ENCODE measurements at regions not wholly inside any gene's neighbourhood (a gene's known extent, or its start where the extent isn't known, plus 50 kb on each side); places are given as distances from the start of the nearest gene placed in this dataset.

DNA sequence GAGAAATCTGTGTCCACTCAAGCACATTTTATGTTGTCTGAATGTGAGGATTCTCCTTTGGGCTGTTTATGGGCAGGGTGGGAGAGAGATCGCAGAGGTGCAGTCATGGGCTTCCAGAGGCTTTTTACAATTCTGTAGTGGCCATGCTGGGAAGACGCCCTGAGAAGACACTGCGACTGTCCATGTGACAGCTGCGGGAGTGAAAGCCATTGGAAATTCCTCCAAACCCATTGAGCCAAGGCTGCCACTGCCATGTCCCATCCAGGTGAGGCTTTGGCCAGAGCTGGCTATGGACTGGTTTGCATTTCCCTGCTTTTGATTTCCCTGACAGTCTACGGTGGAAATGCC, 216.9 kb upstream of the ECI2 start:
- no peak overlapping the region for H3K27ac ChIP-seq (ENCODE audit: low read depth, low read length)
- no peaks in the 10 kb centered on the region for H3K9me3 ChIP-seq (ENCODE audit: control insufficient read depth, insufficient read depth, low read length)
- no peak overlapping the region for H3K4me3 ChIP-seq (ENCODE audit: low read depth, low read length)
- H3K9ac ChIP-seq (ENCODE audit: low read depth, low read length): no peak overlapping the region
- H3K36me3 ChIP-seq (ENCODE audit: control insufficient read depth, insufficient read depth, low read length): no peaks in the 10 kb centered on the region
- no peaks in the 10 kb centered on the region for H3K27me3 ChIP-seq (ENCODE audit: control insufficient read depth, insufficient read depth, low read length)
- H3K4me1 ChIP-seq (ENCODE audit: control insufficient read depth, insufficient read depth, low read length): no peaks in the 10 kb centered on the region

DNA sequence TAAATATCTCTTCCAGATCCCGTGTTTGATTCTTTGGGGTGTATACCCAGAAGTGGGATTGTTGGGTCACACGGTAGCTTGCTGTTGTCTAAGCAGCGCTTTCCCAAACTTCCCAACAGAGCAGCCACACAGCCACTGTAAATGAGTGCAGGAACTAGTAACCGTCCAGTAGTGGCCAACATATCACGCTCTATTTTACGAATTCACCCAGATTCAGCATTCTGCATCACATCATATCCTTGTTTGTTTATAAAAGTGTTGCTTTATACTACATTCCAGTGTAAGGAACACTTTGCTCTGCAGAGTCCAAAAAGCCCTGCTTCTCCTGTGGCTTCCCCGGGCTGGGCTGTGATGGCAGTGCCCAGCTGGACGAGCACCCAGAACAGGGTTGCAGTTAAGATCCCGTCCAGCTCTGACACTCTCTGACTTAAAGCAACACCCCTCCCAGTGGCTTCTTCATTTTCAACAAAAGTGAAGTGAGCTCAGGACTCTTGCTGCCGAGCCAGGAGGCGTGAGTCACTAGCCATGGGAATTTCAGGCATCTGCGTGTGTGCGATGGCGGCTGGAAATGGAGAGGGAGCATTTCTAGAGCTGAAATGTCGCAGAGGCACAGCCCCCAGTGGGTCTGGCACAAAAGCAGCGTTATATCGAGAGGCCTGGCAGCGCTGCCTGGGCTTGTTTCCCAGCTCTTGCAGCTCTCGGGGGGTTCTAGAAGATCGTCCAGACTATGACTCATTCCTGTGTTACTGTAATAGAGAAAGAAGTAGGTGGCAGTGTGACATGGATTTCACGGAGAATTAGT, 216.3 kb upstream of the ECI2 start:
- H3K4me1 ChIP-seq (ENCODE audit: control insufficient read depth, insufficient read depth, low read length): no peaks in the 10 kb centered on the region
- H3K4me3 ChIP-seq (ENCODE audit: low read depth, low read length): no peak overlapping the region
- H3K27ac ChIP-seq (ENCODE audit: low read depth, low read length): peak overlapping the region; percentile 15

DNA sequence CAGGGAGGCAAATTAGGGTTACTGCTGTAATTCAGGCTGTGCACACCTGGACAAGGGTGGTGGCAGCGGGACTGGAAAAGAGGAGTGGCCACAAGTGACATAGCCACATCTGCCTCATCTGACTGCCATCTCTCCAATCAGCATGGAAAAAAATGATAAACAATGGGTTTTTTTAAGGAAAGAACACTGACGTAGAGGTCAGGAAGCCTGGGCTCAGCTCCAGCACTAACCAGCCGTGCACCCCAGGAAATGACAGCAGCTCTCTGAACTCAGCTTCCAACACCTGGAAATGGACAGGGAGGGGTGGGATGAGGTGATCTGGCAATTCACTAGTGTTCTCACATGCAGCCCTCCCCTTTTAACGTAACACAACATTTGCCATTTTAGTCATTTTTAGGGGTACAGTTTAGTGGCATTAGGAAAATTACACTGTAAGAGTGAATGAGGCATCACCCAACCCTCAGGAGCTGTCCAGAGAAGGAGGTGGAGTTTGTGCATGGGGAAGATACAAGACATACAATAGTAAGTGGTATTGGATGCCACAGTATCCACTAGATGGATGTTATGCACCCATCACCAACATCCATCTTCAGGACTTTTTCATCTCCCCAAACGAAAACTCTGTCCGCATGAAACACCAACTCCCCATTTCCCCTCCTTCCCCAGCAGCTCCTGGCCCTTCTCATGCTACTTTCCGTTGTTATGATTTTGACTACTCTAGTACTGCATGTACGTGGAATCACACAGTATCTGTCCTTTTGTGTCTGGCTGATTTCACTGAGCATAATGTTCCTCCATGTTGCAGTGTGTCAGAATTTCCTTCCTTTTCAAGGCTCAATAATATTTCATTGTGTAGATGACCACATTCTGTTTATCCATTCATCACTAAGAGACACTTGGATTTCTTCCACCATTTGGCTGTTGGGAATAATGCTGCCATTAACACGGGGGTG, 215.5 kb upstream of the ECI2 start:
- H3K9ac ChIP-seq (ENCODE audit: low read depth, low read length): no peak overlapping the region
- H3K36me3 ChIP-seq (ENCODE audit: control insufficient read depth, insufficient read depth, low read length): no peaks in the 10 kb centered on the region
- H3K4me1 ChIP-seq (ENCODE audit: control insufficient read depth, insufficient read depth, low read length): no peaks in the 10 kb centered on the region
- H3K9me3 ChIP-seq (ENCODE audit: control insufficient read depth, insufficient read depth, low read length): no peaks in the 10 kb centered on the region
- no peaks in the 10 kb centered on the region for H3K27me3 ChIP-seq (ENCODE audit: control insufficient read depth, insufficient read depth, low read length)
- no peak overlapping the region for H3K4me3 ChIP-seq (ENCODE audit: low read depth, low read length)
- no peak overlapping the region for H3K27ac ChIP-seq (ENCODE audit: low read depth, low read length)

More for the DNA sequence above, 216.3 kb upstream of the ECI2 start:
- no peaks in the 10 kb centered on the region for H3K36me3 ChIP-seq (ENCODE audit: control insufficient read depth, insufficient read depth, low read length)
- no peak overlapping the region for H3K9ac ChIP-seq (ENCODE audit: low read depth, low read length)
- no peaks in the 10 kb centered on the region for H3K9me3 ChIP-seq (ENCODE audit: control insufficient read depth, insufficient read depth, low read length)
- H3K27me3 ChIP-seq (ENCODE audit: control insufficient read depth, insufficient read depth, low read length): no peaks in the 10 kb centered on the region

DNA sequence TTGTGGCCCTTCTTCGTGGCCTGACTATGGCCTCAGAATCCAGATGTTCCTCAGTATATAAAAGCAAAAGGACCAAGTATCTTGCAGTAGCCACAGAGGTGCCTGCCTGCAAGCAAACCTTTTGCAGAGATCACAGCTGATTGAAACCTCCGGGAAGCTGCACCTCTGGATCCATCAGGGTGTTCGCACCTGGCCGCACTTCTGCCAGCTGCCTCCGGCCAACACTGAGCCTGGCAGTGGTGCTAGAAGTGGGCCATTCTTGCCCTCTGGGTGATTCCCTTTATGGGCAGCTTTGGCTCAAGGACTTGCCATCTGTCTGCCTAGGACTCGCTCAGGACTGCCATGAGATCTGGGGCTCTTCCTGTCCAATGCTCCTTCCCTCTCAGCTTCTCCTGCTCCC, 214.6 kb upstream of the ECI2 start:
- Histone ChIP-seq H3K4me3 (ENCODE audit: low read depth, low read length) (no peak overlapping the region), H3K27ac (ENCODE audit: low read depth, low read length) (no peak overlapping the region), H3K27me3 (ENCODE audit: control insufficient read depth, insufficient read depth, low read length) (no peaks in the 10 kb centered on the region), H3K4me1 (ENCODE audit: control insufficient read depth, insufficient read depth, low read length) (no peaks in the 10 kb centered on the region), H3K36me3 (ENCODE audit: control insufficient read depth, insufficient read depth, low read length) (no peaks in the 10 kb centered on the region), H3K9me3 (ENCODE audit: control insufficient read depth, insufficient read depth, low read length) (no peaks in the 10 kb centered on the region), H3K9ac (ENCODE audit: low read depth, low read length) (no peak overlapping the region)

GRCh38 chr6:4349323-4349722, 213.9 kb upstream of the ECI2 start:
- H3K27ac ChIP-seq (ENCODE audit: low read depth, low read length): no peak overlapping the region
- H3K4me1 ChIP-seq (ENCODE audit: control insufficient read depth, insufficient read depth, low read length): no peaks in the 10 kb centered on the region
- H3K9ac ChIP-seq (ENCODE audit: low read depth, low read length): no peak overlapping the region
- no peak overlapping the region for H3K4me3 ChIP-seq (ENCODE audit: low read depth, low read length)
- no peaks in the 10 kb centered on the region for H3K36me3 ChIP-seq (ENCODE audit: control insufficient read depth, insufficient read depth, low read length)
- H3K27me3 ChIP-seq (ENCODE audit: control insufficient read depth, insufficient read depth, low read length): no peaks in the 10 kb centered on the region
- H3K9me3 ChIP-seq (ENCODE audit: control insufficient read depth, insufficient read depth, low read length): no peaks in the 10 kb centered on the region

GRCh38 chr6:4348462-4349112, 213.2 kb upstream of the ECI2 start:
- Histone ChIP-seq H3K27me3 (ENCODE audit: control insufficient read depth, insufficient read depth, low read length) (no peaks in the 10 kb centered on the region), H3K27ac (ENCODE audit: low read depth, low read length) (no peak overlapping the region), H3K9me3 (ENCODE audit: control insufficient read depth, insufficient read depth, low read length) (no peaks in the 10 kb centered on the region), H3K9ac (ENCODE audit: low read depth, low read length) (no peak overlapping the region), H3K4me1 (ENCODE audit: control insufficient read depth, insufficient read depth, low read length) (no peaks in the 10 kb centered on the region), H3K4me3 (ENCODE audit: low read depth, low read length) (no peak overlapping the region), H3K36me3 (ENCODE audit: control insufficient read depth, insufficient read depth, low read length) (no peaks in the 10 kb centered on the region)

GRCh38 chr6:4347877-4348276, 212.5 kb upstream of the ECI2 start:
- Histone ChIP-seq H3K4me1 (ENCODE audit: control insufficient read depth, insufficient read depth, low read length) (no peaks in the 10 kb centered on the region), H3K9me3 (ENCODE audit: control insufficient read depth, insufficient read depth, low read length) (no peaks in the 10 kb centered on the region), H3K4me3 (ENCODE audit: low read depth, low read length) (no peak overlapping the region), H3K9ac (ENCODE audit: low read depth, low read length) (no peak overlapping the region), H3K36me3 (ENCODE audit: control insufficient read depth, insufficient read depth, low read length) (no peaks in the 10 kb centered on the region), H3K27me3 (ENCODE audit: control insufficient read depth, insufficient read depth, low read length) (no peaks in the 10 kb centered on the region), H3K27ac (ENCODE audit: low read depth, low read length) (no peak overlapping the region)

- H3K27ac ChIP-seq (ENCODE audit: low read depth, low read length): no peak overlapping the region
- no peaks in the 10 kb centered on the region for H3K9me3 ChIP-seq (ENCODE audit: control insufficient read depth, insufficient read depth, low read length)
- no peak overlapping the region for H3K9ac ChIP-seq (ENCODE audit: low read depth, low read length)
- no peaks in the 10 kb centered on the region for H3K4me1 ChIP-seq (ENCODE audit: control insufficient read depth, insufficient read depth, low read length)
- no peak overlapping the region for H3K4me3 ChIP-seq (ENCODE audit: low read depth, low read length)
- H3K27me3 ChIP-seq (ENCODE audit: control insufficient read depth, insufficient read depth, low read length): no peaks in the 10 kb centered on the region
- no peaks in the 10 kb centered on the region for H3K36me3 ChIP-seq (ENCODE audit: control insufficient read depth, insufficient read depth, low read length)
Observed at GRCh38 chr6:4346659-4347333, 211.4 kb upstream of the ECI2 start.

- H3K9ac ChIP-seq (ENCODE audit: low read depth, low read length): no peak overlapping the region
Observed at GRCh38 chr6:4345543-4345942, 210.2 kb upstream of the ECI2 start.

DNA sequence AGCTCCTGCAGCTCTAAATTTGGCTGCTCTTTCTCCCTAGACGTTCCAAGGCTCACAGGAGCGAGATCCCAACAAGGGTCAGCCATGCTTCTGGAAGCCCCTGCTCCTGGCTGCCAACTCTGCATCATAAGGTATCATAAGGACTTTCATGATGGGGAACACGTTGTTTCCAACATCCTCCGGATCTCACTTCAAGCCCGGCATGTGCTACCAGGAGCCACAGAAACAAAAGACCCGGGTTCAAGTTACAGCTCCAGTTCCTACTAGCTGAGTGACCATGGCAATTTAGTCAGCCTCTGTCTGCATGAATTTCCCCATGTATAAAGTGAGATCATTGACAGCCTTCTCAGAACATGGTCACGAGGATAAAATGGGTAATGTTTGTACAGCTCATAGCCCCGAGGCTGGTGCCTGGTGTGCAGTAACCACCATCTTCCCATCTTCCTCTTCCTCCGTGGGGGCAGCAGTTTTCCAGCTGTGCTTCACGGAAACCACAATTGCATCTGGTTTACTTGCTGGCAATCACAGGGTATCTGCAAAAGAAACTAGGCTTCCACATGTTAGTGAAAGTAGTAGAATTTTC, 209.0 kb upstream of the ECI2 start:
- no peaks in the 10 kb centered on the region for H3K9me3 ChIP-seq (ENCODE audit: control insufficient read depth, insufficient read depth, low read length)
- H3K27ac ChIP-seq (ENCODE audit: low read depth, low read length): no peak overlapping the region
- H3K4me3 ChIP-seq (ENCODE audit: low read depth, low read length): no peak overlapping the region
- no peaks in the 10 kb centered on the region for H3K36me3 ChIP-seq (ENCODE audit: control insufficient read depth, insufficient read depth, low read length)
- no peaks in the 10 kb centered on the region for H3K27me3 ChIP-seq (ENCODE audit: control insufficient read depth, insufficient read depth, low read length)
- H3K9ac ChIP-seq (ENCODE audit: low read depth, low read length): no peak overlapping the region
- no peaks in the 10 kb centered on the region for H3K4me1 ChIP-seq (ENCODE audit: control insufficient read depth, insufficient read depth, low read length)

More at GRCh38 chr6:4345543-4345942, 210.2 kb upstream of the ECI2 start:
- no peak overlapping the region for H3K27ac ChIP-seq (ENCODE audit: low read depth, low read length)
- H3K36me3 ChIP-seq (ENCODE audit: control insufficient read depth, insufficient read depth, low read length): no peaks in the 10 kb centered on the region
- no peaks in the 10 kb centered on the region for H3K27me3 ChIP-seq (ENCODE audit: control insufficient read depth, insufficient read depth, low read length)
- no peaks in the 10 kb centered on the region for H3K4me1 ChIP-seq (ENCODE audit: control insufficient read depth, insufficient read depth, low read length)
- H3K4me3 ChIP-seq (ENCODE audit: low read depth, low read length): no peak overlapping the region
- no peaks in the 10 kb centered on the region for H3K9me3 ChIP-seq (ENCODE audit: control insufficient read depth, insufficient read depth, low read length)
